HEK293 (cell line): ENCODE measurements at regions not wholly inside any gene's neighbourhood (a gene's known extent, or its start where the extent isn't known, plus 50 kb on each side); places are given as distances from the start of the nearest gene placed in this dataset.

Source experiments
- CTCF ChIA-PET: fragments of 350-600 bp; formaldehyde crosslinking; extraction: SDS; loops from one replicate; lab custom pipeline; 2021; ENCODE audit warnings: antibody characterized with exemption; lab: Yijun Ruan, JAX
- POLR2A ChIA-PET: fragments of 300-600 bp; formaldehyde crosslinking; extraction: SDS; loops from one replicate; lab custom pipeline; 2020; ENCODE audit warnings: antibody characterized with exemption, inconsistent platforms; lab: Yijun Ruan, JAX
- H3K27ac ChIP-seq: fragments of 200-500 bp; sonication (Bioruptor generic); 2 replicates; pipeline ENCODE4 v1.5.1; 2014; ENCODE audit warnings: low read depth, low read length, control low read depth, inconsistent platforms; ENCODE audit errors: extremely low read depth
- H3K36me3 ChIP-seq, 2 experiments: fragments of 200-500 bp in 1 of 2; sonication (Bioruptor generic) in 1 of 2; 1 replicate in 1 of 2; 2 replicates in 1 of 2; pipeline ENCODE4 v1.5.1; 2014 to 2017; ENCODE audit warnings: inconsistent platforms in 2 of 2, low read length in 2 of 2; ENCODE audit not compliant: control insufficient read depth in 2 of 2, insufficient read depth in 1 of 2
- H3K4me1 ChIP-seq: fragments of 200-500 bp; sonication (Bioruptor generic); 2 replicates; pipeline ENCODE4 v1.5.1; 2014; ENCODE audit warnings: mild to moderate bottlenecking, low read length, inconsistent platforms; ENCODE audit not compliant: control insufficient read depth, insufficient read depth
- H3K4me3 ChIP-seq: 2 replicates; pipeline ENCODE4 v1.5.1; 2011; ENCODE audit warnings: low read depth, mild to moderate bottlenecking, control low read depth, low read length, moderate library complexity
- H3K9me3 ChIP-seq: fragments of 200-500 bp; sonication (Bioruptor generic); 2 replicates; pipeline ENCODE4 v1.5.1; 2014; ENCODE audit warnings: low read depth, low read length, inconsistent platforms; ENCODE audit not compliant: control insufficient read depth, insufficient read depth
- BCL11B ChIP-seq: fragments of 450-650 bp; formaldehyde crosslinking; IDR thresholded peaks from 2 replicates; pipeline ENCODE4 v1.5.1; 2016; ENCODE audit warnings: low read depth, missing biosample characterization, missing genetic modification characterization
- GLI2 ChIP-seq: fragments of 450-650 bp; formaldehyde crosslinking; IDR thresholded peaks from 2 replicates; pipeline ENCODE4; 2017; ENCODE audit warnings: missing biosample characterization, missing genetic modification characterization, low read depth, borderline replicate concordance
- HOXC10 ChIP-seq: sonication (generic); formaldehyde crosslinking; IDR thresholded peaks from 2 replicates; pipeline ENCODE4 v1.8.1; 2023; ENCODE audit warnings: mild to moderate bottlenecking, missing genetic modification reagents
- KLF1 ChIP-seq: fragments of 450-650 bp; formaldehyde crosslinking; IDR thresholded peaks from 2 replicates; pipeline ENCODE4 v1.5.1; 2016; ENCODE audit warnings: missing biosample characterization, missing genetic modification characterization
- MYNN ChIP-seq: fragments of 450-650 bp; formaldehyde crosslinking; IDR thresholded peaks from 2 replicates; pipeline ENCODE4 v1.5.1; 2016; ENCODE audit warnings: missing biosample characterization, missing genetic modification characterization, borderline replicate concordance
- PBX3 ChIP-seq: sonication (generic); formaldehyde crosslinking; IDR thresholded peaks from 2 replicates; pipeline ENCODE4 v1.8.1; 2022; ENCODE audit warnings: mild to moderate bottlenecking, moderate library complexity, missing genetic modification reagents
- RBAK ChIP-seq: fragments of 450-650 bp; formaldehyde crosslinking; IDR thresholded peaks from 2 replicates; pipeline ENCODE4 v1.5.1; 2016; ENCODE audit warnings: missing biosample characterization, missing genetic modification characterization
- ZNF112 ChIP-seq: fragments of 450-650 bp; formaldehyde crosslinking; IDR thresholded peaks from 2 replicates; pipeline ENCODE4 v1.5.0; 2017; ENCODE audit warnings: missing biosample characterization, missing genetic modification characterization
- ZNF121 ChIP-seq: fragments of 450-650 bp; formaldehyde crosslinking; IDR thresholded peaks from 2 replicates; pipeline ENCODE4 v1.5.1; 2016; ENCODE audit warnings: missing biosample characterization, missing genetic modification characterization
- ZNF157 ChIP-seq: fragments of 450-650 bp; formaldehyde crosslinking; IDR thresholded peaks from 2 replicates; pipeline ENCODE4 v1.5.1; 2016; ENCODE audit warnings: missing biosample characterization, missing genetic modification characterization
- ZNF16 ChIP-seq: fragments of 450-650 bp; formaldehyde crosslinking; IDR thresholded peaks from 2 replicates; pipeline ENCODE4 v1.5.1; 2016; ENCODE audit warnings: low read depth, missing biosample characterization, missing genetic modification characterization
- ZNF248 ChIP-seq: fragments of 450-650 bp; formaldehyde crosslinking; IDR thresholded peaks from 2 replicates; pipeline ENCODE4 v1.5.1; 2017; ENCODE audit warnings: missing biosample characterization, missing genetic modification characterization
- ZNF266 ChIP-seq: fragments of 450-650 bp; formaldehyde crosslinking; IDR thresholded peaks from 2 replicates; pipeline ENCODE4 v1.5.1; 2016; ENCODE audit warnings: missing biosample characterization, missing genetic modification characterization, low read depth
- ZNF302 ChIP-seq: fragments of 450-650 bp; formaldehyde crosslinking; IDR thresholded peaks from 2 replicates; pipeline ENCODE4 v1.5.1; 2016; ENCODE audit warnings: missing biosample characterization, missing genetic modification characterization, low read depth
- ZNF311 ChIP-seq: fragments of 450-650 bp; formaldehyde crosslinking; IDR thresholded peaks from 2 replicates; pipeline ENCODE4 v1.5.1; 2017; ENCODE audit warnings: missing biosample characterization, missing genetic modification characterization, borderline replicate concordance
- ZNF391 ChIP-seq: fragments of 450-650 bp; formaldehyde crosslinking; IDR thresholded peaks from 2 replicates; pipeline ENCODE4 v1.5.1; 2016; ENCODE audit warnings: low read depth, missing biosample characterization, missing genetic modification characterization, borderline replicate concordance
- ZNF48 ChIP-seq: fragments of 450-650 bp; formaldehyde crosslinking; IDR thresholded peaks from 2 replicates; pipeline ENCODE4 v1.5.1; 2016; ENCODE audit warnings: missing biosample characterization, missing genetic modification characterization
- ZNF555 ChIP-seq: fragments of 450-650 bp; formaldehyde crosslinking; conservative IDR thresholded peaks from 2 replicates; pipeline ENCODE4 v1.5.1; 2017; ENCODE audit warnings: missing biosample characterization, mild to moderate bottlenecking, missing genetic modification characterization, inconsistent platforms
- ZNF610 ChIP-seq: fragments of 450-650 bp; formaldehyde crosslinking; IDR thresholded peaks from 2 replicates; pipeline ENCODE4 v1.5.1; 2016; ENCODE audit warnings: missing biosample characterization, missing genetic modification characterization, borderline replicate concordance
- ZNF660 ChIP-seq: fragments of 450-650 bp; IDR thresholded peaks from 2 replicates; pipeline ENCODE4 v1.5.1; 2018; ENCODE audit warnings: missing biosample characterization, mild to moderate bottlenecking, missing genetic modification characterization
- ZNF837 ChIP-seq: fragments of 450-650 bp; formaldehyde crosslinking; IDR thresholded peaks from 2 replicates; pipeline ENCODE4 v1.5.1; 2016; ENCODE audit warnings: missing biosample characterization, missing genetic modification characterization
- ZSCAN23 ChIP-seq: fragments of 450-650 bp; formaldehyde crosslinking; IDR thresholded peaks from 2 replicates; pipeline ENCODE4 v1.5.1; 2016; ENCODE audit warnings: missing biosample characterization, missing genetic modification characterization
- ZSCAN30 ChIP-seq: fragments of 450-650 bp; IDR thresholded peaks from 2 replicates; pipeline ENCODE4 v1.5.1; 2018; ENCODE audit warnings: missing biosample characterization, mild to moderate bottlenecking, missing genetic modification characterization, moderate library complexity
- TF ChIP-seq, protein P1 (sequence below): fragments of 450-650 bp; formaldehyde crosslinking; conservative IDR thresholded peaks from 2 replicates; pipeline ENCODE4 v1.5.1; 2016; ENCODE audit warnings: low read depth, missing biosample characterization, missing genetic modification characterization
- TF ChIP-seq, protein P2 (sequence below): fragments of 450-650 bp; formaldehyde crosslinking; IDR thresholded peaks from 2 replicates; pipeline ENCODE4 v1.5.1; 2016; ENCODE audit warnings: missing biosample characterization, missing genetic modification characterization
- TF ChIP-seq, protein P3 (sequence below): fragments of 450-650 bp; formaldehyde crosslinking; IDR thresholded peaks from 2 replicates; pipeline ENCODE4 v1.5.1; 2017; ENCODE audit warnings: missing biosample characterization, missing genetic modification characterization
- TF ChIP-seq, protein P4 (sequence below): fragments of 450-650 bp; formaldehyde crosslinking; IDR thresholded peaks from 2 replicates; pipeline ENCODE4; 2016; ENCODE audit warnings: missing biosample characterization, missing genetic modification characterization

- Histone ChIP-seq H3K4me3 (no peak overlapping the region), H3K9me3 (no peaks in the 10 kb centered on the region), H3K27ac (no peak overlapping the region), H3K36me3 (no peaks in the 10 kb centered on the region), H3K4me1 (no peaks in the 10 kb centered on the region)
- POLR2A ChIA-PET = no interaction called here
- TF ChIP-seq ZNF157 (tag by site-specific recombination) (no peak), ZNF266 (tag by site-specific recombination) (no peak), BCL11B (no peak), ZNF48 (no peak), ZNF555 (tag by site-specific recombination) (no peak), ZSCAN30 (tag by site-specific recombination) (no peak), ZNF121 (tag by site-specific recombination) (no peak), ZNF16 (tag by site-specific recombination) (no peak), MYNN (tag by site-specific recombination) (no peak), KLF1 (tag by site-specific recombination) (no peak), ZNF610 (tag by site-specific recombination) (no peak)
- TF ChIP-seq, protein P1, sequence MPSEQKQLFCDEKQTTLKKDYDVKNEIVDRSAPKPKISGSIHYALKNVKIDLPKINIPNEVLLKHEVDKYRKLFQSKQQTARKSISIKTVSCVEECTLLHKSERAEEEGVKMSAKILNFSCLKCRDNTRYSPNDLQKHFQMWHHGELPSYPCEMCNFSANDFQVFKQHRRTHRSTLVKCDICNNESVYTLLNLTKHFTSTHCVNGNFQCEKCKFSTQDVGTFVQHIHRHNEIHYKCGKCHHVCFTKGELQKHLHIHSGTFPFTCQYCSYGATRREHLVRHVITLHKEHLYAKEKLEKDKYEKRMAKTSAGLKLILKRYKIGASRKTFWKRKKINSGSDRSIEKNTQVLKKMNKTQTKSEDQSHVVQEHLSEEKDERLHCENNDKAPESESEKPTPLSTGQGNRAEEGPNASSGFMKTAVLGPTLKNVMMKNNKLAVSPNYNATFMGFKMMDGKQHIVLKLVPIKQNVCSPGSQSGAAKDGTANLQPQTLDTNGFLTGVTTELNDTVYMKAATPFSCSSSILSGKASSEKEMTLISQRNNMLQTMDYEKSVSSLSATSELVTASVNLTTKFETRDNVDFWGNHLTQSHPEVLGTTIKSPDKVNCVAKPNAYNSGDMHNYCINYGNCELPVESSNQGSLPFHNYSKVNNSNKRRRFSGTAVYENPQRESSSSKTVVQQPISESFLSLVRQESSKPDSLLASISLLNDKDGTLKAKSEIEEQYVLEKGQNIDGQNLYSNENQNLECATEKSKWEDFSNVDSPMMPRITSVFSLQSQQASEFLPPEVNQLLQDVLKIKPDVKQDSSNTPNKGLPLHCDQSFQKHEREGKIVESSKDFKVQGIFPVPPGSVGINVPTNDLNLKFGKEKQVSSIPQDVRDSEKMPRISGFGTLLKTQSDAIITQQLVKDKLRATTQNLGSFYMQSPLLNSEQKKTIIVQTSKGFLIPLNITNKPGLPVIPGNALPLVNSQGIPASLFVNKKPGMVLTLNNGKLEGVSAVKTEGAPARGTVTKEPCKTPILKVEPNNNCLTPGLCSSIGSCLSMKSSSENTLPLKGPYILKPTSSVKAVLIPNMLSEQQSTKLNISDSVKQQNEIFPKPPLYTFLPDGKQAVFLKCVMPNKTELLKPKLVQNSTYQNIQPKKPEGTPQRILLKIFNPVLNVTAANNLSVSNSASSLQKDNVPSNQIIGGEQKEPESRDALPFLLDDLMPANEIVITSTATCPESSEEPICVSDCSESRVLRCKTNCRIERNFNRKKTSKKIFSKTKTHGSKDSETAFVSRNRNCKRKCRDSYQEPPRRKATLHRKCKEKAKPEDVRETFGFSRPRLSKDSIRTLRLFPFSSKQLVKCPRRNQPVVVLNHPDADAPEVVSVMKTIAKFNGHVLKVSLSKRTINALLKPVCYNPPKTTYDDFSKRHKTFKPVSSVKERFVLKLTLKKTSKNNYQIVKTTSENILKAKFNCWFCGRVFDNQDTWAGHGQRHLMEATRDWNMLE (tag by site-specific recombination) = no peak
- TF ChIP-seq, protein P2, sequence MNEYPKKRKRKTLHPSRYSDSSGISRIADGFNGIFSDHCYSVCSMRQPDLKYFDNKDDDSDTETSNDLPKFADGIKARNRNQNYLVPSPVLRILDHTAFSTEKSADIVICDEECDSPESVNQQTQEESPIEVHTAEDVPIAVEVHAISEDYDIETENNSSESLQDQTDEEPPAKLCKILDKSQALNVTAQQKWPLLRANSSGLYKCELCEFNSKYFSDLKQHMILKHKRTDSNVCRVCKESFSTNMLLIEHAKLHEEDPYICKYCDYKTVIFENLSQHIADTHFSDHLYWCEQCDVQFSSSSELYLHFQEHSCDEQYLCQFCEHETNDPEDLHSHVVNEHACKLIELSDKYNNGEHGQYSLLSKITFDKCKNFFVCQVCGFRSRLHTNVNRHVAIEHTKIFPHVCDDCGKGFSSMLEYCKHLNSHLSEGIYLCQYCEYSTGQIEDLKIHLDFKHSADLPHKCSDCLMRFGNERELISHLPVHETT (tag by site-specific recombination) = no peak
- CTCF ChIA-PET = no interaction called here
Measured at GRCh38 chr11:34784318-34784841, 131.8 kb downstream of the APIP start.

- Histone ChIP-seq H3K27ac (no peak overlapping the region), H3K4me1 (no peaks in the 10 kb centered on the region), H3K4me3 (no peak overlapping the region), H3K36me3 (no peaks in the 10 kb centered on the region), H3K9me3 (no peaks in the 10 kb centered on the region)
- ChIA-PET POLR2A (no interaction called here), CTCF (no interaction called here)
- TF ChIP-seq HOXC10 (CRISPR knock-in tag) (no peak), ZNF391 (no peak), PBX3 (no peak), ZNF660 (no peak), ZNF302 (tag by site-specific recombination) (no peak), GLI2 (no peak), ZNF112 (tag by site-specific recombination) (no peak), ZNF311 (tag by site-specific recombination) (no peak), ZNF837 (no peak), ZNF248 (no peak), RBAK (tag by site-specific recombination) (no peak), ZSCAN23 (tag by site-specific recombination) (no peak)
- TF ChIP-seq, protein P3, sequence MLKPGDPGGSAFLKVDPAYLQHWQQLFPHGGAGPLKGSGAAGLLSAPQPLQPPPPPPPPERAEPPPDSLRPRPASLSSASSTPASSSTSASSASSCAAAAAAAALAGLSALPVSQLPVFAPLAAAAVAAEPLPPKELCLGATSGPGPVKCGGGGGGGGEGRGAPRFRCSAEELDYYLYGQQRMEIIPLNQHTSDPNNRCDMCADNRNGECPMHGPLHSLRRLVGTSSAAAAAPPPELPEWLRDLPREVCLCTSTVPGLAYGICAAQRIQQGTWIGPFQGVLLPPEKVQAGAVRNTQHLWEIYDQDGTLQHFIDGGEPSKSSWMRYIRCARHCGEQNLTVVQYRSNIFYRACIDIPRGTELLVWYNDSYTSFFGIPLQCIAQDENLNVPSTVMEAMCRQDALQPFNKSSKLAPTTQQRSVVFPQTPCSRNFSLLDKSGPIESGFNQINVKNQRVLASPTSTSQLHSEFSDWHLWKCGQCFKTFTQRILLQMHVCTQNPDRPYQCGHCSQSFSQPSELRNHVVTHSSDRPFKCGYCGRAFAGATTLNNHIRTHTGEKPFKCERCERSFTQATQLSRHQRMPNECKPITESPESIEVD (tag by site-specific recombination) = no peak
- TF ChIP-seq, protein P4, sequence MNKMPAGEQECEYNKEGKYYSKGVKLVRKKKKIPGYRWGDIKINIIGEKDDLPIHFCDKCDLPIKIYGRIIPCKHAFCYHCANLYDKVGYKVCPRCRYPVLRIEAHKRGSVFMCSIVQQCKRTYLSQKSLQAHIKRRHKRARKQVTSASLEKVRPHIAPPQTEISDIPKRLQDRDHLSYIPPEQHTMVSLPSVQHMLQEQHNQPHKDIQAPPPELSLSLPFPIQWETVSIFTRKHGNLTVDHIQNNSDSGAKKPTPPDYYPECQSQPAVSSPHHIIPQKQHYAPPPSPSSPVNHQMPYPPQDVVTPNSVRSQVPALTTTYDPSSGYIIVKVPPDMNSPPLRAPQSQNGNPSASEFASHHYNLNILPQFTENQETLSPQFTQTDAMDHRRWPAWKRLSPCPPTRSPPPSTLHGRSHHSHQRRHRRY = no peak
Measured at GRCh38 chr11:34783816-34784317, 132.3 kb downstream of the APIP start.
